HG02642 (cell line): ENCODE measurements at regions not wholly inside any gene's neighbourhood (a gene's known extent, or its start where the extent isn't known, plus 50 kb on each side); places are given as distances from the start of the nearest gene placed in this dataset.
"Not testable (repeated sequence)": the region's sequence is repeated elsewhere in the genome, so short reads cannot be mapped to it uniquely, and the experiment has no call there.

Experiments used
- ATAC-seq: cut with Tn5 transposase; IDR thresholded peaks from one replicate; pipeline ENCODE4 v1.9.1; 2021; ENCODE audit warnings: mild to moderate bottlenecking; ENCODE audit not compliant: unreplicated experiment, poor library complexity

DNA sequence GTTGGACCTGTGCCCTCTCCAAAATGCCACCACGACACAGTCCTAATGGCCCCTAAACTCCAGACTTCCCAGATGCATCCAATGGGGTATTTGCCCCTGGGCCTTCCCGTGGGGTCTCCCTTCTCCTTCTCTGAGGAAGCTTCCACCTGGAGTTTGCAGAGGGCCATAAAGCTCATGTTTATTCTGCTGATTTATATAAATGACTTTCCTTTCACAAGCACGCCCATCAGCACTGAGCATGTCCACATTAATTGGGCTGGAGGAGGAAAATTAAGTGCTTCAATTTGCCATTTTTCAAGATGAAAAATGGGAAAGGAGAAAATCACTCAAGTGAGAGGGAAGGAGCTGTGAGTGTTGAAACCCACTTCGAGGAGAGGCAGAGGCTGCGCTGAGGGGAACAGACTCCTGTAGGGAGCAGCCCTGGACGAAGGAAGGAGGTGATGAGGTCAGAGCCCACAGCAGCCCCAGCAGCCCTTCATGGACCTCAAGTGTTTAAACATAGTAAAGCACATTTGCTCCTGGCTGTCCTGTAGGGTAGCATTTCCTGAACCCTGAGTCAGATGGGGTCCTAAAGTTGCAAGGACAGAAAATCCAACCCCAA lies 434.9 kb upstream of the SULF2 start:
- no peak for ATAC-seq

DNA sequence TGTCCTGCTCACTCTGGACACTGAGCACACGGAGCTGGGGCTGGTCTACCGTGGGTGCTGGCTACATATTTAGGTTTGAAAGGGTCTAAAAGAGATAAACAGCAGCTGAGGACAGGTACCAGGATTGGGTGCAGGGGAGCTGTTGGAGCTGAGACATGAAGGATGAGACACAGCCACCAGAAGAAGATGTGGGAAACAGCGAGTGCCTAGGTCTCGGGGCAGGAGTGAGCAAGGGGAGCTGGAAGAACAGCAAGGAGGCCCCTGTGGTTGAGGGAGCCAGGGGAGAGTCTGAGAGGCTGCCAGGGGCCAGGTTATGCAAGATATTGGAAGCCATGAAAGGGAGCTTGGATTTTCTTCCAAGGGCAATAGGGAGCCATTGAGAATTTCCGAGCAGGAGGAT lies 434.0 kb upstream of the SULF2 start:
- no peak for ATAC-seq

DNA sequence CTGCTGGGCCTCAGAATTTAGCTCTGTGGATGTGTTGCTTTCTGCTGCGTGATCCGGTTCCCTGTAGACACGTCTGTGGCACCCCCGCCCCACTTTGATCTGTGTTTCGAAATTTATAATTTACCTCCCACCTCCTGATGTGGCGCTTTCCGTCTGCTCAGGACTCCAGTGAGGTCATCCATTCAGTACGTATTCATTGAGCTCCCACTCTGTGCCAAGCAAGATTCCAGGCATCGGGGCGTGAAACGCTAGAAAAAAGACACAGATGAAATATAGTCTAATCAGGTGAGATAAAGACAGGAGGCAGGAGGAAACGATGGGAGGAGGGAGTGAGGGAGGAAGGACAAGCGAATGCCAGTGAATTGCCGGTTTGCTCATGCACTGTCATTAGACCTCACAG lies 431.9 kb upstream of the SULF2 start:
- ATAC-seq = no peak

GRCh38 chr20:48215536-48215935 lies 430.3 kb upstream of the SULF2 start:
- ATAC-seq = no peak

DNA sequence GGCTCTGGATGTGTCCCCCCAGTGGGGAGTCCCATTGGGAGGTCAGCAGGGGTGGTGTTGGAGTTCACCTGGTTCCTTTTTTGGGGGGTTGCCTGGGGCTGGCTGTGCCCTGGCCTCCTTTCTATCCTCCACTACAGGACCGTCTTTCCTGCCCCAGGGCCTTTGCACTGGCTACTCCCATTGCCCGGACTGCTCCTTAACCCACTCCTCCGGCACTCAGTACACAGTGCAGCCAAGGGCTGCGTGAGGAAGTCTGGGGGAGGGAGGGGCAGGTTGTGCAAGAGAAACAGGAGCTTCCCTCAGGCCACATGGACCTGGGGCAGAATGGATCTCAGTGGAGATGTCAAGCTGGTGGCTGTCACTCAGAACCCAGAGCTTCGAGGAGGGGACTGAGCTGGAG lies 429.3 kb upstream of the SULF2 start:
- ATAC-seq = no peak

DNA sequence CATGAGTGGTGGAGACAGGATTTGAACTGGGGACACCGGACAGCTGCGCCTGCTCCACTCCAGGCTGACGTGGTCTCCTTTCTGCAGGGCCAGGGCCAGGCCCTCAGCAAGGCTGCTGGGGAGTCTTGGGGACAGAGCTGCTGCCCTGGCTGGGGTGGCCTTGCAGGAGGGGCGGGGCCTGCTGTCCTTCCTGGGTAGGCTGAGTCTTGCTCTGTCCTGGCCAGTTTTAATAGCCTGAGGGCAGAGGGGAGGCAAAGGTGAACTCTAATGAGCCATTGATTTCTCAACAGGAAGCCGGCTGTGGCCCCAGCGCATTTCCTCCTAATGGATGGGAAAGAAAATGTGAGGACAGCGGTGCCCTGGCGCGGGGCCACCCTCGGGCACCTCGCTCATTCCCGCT lies 428.4 kb upstream of the SULF2 start:
- not testable (repeated sequence) for ATAC-seq

DNA sequence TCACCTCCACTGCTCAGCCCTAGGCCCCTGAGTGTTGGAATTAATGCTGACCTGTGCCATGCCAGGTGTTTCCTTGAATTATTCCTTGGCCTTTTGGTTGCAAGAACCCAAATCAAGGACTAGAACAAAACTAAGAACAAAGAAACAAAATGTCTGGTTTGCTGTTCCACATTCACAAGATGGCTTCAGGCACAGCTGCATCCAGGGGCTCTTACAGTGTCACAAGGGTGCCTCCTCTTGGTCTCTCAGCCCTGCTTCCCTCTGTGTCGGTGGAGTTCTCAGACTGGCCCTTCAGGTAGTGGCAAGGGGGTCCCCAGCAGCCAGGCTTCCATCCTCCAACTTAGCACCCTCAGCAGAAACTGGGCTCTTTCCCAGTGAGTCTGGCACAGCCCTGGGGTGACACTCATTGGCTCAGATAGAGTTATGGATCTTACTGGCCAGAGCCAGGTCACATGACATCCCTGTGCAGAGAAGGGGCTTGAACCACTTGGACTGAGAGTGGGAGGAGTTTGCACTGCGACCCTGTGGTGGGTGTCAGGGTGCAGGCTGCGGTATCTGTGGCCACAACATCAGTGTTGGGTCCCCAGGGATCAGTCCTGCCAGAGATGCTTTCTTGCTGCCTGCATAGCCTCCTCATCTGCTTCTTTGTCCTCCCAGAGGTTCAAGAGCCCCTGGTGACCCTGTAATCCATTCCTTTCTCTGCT lies 427.7 kb upstream of the SULF2 start:
- no peak for ATAC-seq

DNA sequence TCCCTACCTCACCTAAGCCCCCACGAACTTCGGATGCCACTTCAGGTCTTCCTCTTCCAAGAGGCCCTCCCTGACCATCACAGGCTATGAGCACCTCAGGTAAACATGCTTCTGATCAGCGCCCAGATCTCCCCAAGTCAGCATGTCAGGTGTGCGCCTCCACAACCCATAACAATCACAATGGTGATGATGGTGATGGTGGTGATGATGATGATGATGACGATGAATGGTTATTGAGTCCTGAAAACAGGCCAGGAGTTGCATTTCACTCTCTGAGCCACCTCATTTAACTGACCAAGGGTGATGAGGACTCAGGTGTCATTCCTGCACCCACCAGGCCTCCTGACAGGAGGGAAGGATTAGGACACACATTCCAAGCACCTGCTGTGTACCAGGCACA lies 426.6 kb upstream of the SULF2 start:
- no peak for ATAC-seq

DNA sequence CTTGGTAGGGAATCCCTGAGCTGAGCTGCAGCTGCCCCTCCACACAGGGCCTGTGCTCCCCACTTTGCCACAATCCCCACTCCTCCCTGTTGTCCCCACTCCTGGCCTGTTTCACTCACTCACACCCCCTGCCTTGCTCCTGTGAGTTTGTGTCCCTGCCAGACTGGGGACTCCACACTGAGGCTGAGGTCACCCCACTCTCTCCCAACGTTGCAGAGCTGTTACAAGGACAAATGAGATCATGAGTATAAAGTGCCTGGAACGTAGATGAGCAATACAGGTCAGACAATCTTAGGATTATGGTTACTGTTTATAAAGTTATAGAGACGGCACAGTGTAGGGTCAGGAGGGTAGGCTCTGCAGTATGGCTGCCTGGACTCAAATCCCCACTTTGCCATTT lies 426.0 kb upstream of the SULF2 start:
- ATAC-seq = no peak

DNA sequence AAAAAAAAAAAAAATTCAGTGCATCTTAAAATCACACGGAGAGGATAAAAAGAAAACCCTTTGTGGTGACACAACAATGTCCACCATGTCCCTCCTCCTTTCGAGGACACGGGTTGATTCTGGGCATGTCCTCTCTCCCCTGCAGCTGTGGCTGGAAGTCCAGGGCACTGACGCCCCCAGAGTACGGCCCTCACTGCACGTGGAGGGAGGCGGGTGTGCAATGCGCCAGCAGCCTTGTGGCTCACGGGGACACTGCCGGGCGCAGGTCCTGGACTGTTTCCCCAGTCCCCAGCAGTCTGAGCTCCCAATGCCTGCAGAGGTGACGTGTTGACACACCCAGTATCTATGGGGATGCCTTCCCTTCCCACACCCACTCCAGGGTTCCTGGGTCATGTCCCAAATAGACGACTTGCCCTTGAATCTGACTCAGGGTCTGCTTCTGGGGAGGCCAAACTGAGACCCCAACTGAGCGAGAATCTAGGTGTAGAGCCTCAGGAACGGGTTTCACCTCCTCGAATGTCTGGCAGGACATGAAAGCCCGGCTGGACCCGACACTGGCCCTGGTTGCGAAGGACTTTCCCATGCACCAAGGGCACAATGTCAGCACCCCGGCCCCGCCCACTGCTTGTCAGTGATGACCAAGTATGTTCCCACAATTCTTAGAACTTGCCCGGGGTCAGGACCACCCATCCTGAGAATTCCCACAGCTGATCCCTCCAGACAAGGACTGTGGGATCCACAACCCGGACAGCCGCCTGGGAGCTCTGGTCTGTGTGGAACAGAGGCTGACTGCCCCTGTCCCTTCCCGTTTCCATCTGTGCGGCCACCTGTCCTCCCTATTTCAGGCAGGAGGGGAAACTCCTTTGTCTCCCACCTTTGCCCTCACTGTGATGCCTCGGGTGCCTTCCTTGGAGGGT lies 425.1 kb upstream of the SULF2 start:
- no peak for ATAC-seq

- no peak for ATAC-seq
Measured at GRCh38 chr20:48209102-48209501, 423.8 kb upstream of the SULF2 start.

- no peak for ATAC-seq
Measured at GRCh38 chr20:48208176-48208575, 422.9 kb upstream of the SULF2 start.

GRCh38 chr20:48207505-48207904 lies 422.2 kb upstream of the SULF2 start:
- ATAC-seq = no peak

GRCh38 chr20:48205786-48206185 lies 420.5 kb upstream of the SULF2 start:
- ATAC-seq = no peak

DNA sequence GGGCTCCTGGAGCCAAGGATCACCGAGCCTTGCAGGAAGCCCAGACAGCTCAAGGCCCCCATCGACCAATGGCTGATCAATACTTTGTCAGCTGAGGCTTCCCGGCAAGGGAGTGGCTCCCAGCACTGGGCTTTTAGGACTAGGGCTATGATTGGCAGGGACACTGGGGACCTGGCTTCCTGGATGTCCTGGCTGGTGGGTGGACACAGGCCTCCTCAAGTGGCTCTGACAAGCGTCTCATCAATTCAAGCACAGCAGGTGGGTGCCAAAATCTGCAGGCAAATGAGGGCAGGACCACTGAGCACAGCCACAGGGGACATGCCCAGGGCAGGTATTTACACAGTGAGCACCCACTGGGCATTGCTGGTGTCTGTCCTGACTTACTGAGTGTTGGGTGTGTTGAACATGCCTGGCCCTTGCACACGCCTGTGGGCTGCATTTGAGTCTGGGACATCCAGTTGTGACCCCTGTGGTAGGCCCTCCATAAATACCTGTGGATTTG lies 420.1 kb upstream of the SULF2 start:
- no peak for ATAC-seq

- ATAC-seq = no peak
Measured at GRCh38 chr20:48204499-48204898, 419.2 kb upstream of the SULF2 start.

DNA sequence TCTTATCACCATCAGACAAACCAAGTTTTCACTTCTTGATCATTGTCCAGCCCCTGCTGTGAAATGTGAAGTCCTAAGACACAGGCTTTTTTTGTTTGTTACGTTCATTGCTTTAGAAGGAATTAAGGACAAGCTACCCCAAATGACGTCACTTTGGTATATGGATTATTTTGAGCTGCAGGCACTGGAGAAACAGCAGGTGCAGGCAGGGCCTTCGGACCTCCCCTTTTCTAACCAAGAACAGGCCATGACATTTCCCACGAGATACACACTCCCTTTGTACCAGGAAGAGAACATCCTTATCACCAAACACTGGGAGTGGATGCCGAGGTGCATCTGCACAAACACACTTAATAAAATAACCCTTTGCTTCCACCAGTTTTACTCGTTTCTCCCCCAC lies 418.0 kb upstream of the SULF2 start:
- no peak for ATAC-seq

DNA sequence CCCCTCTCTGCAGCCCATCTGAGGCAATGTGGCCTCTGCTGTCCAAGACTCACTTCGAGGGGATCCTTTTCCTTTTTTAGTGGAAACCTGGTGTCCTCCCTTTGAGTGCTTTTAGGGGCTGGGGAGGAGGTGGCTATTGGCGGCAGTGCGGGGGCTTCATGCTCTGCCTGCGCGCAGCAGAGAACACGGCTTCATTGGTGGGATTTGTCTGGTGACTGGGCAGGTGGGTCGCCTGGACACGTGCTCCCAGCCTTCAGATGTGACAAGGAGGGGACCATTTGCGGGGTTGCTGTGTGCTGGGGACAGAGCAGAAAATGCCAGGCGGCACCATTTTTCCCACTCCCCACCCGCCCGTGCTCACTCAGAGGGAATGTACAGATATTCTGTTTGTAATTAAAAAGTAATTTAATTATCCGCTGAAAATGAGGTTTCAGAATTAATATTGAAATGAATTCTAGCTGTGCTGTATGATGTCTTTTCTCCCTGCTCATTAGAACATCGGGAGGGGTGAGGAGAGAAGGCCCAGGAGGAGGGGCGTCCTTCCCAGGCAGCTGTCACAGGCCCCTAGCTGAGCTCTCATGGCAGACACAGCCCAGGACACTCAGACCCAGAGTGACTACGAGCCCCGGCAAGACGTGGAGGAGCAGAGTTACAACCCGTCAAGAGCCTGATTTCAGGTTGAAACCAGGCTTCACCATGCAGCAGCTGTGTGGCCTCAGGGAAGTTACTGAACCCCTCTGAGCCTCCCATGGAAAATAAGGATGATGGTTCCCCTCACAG lies 417.2 kb upstream of the SULF2 start:
- ATAC-seq = no peak

GRCh38 chr20:48201885-48202284 lies 416.6 kb upstream of the SULF2 start:
- no peak for ATAC-seq

GRCh38 chr20:48201188-48201587 lies 415.9 kb upstream of the SULF2 start:
- ATAC-seq = no peak
